Stimulated activated memory B cell treated with anti-CD40 and anti-IgM and Interleukin-4, amounts not matched to agents 10 μg/mL and 1 μg/mL and 100 μg/mL, for 72 hours (primary cell): ENCODE measurements at regions not wholly inside any gene's neighbourhood (a gene's known extent, or its start where the extent isn't known, plus 50 kb on each side); places are given as distances from the start of the nearest gene placed in this dataset.

Experiments used
- ATAC-seq: fragments of 150-1000 bp; cut with Tn5 transposase; 2 replicates; pipeline ENCODE4 v1.10.0; 2021
- H3K27ac Mint-ChIP-seq: one replicate; pipeline ENCODE4 v1.8.0; 2022; ENCODE audit warnings: mild to moderate bottlenecking, mixed read lengths
- H3K27me3 Mint-ChIP-seq: one replicate; pipeline ENCODE4 v1.8.0; 2022; ENCODE audit warnings: mixed read lengths
- H3K36me3 Mint-ChIP-seq: one replicate; pipeline ENCODE4 v1.8.0; 2022; ENCODE audit warnings: mixed read lengths
- H3K4me1 Mint-ChIP-seq: one replicate; pipeline ENCODE4 v1.8.0; 2022; ENCODE audit warnings: mixed read lengths
- H3K4me3 Mint-ChIP-seq: one replicate; pipeline ENCODE4 v1.8.0; 2022; ENCODE audit warnings: mild to moderate bottlenecking, moderate library complexity, mixed read lengths
- H3K9me3 Mint-ChIP-seq: one replicate; pipeline ENCODE4 v1.8.0; 2022; ENCODE audit warnings: mixed read lengths

GRCh38 chr4:171759274-171759673 is 53.9 kb upstream of the GALNTL6 start:
- no peaks in the 10 kb centered on the region for H3K4me1 Mint-ChIP-seq
- no peak overlapping the region for H3K27ac Mint-ChIP-seq
- no peak overlapping the region for H3K4me3 Mint-ChIP-seq
- H3K9me3 Mint-ChIP-seq: peaks cover 7% of the 10 kb centered on the region
- no peaks in the 10 kb centered on the region for H3K36me3 Mint-ChIP-seq
- H3K27me3 Mint-ChIP-seq: no peaks in the 10 kb centered on the region
- no peak for ATAC-seq

- Mint-ChIP-seq H3K36me3 (no peaks in the 10 kb centered on the region), H3K27me3 (no peaks in the 10 kb centered on the region), H3K4me3 (no peak overlapping the region), H3K9me3 (no peaks in the 10 kb centered on the region), H3K4me1 (no peaks in the 10 kb centered on the region), H3K27ac (no peak overlapping the region)
- ATAC-seq: no peak
Observed at GRCh38 chr4:171751538-171751937, 61.7 kb upstream of the GALNTL6 start.

- no peaks in the 10 kb centered on the region for H3K4me1 Mint-ChIP-seq
- no peak overlapping the region for H3K4me3 Mint-ChIP-seq
- no peaks in the 10 kb centered on the region for H3K9me3 Mint-ChIP-seq
- H3K27me3 Mint-ChIP-seq: peaks cover 3% of the 10 kb centered on the region
- H3K27ac Mint-ChIP-seq: no peak overlapping the region
- no peak for ATAC-seq
- no peaks in the 10 kb centered on the region for H3K36me3 Mint-ChIP-seq
Observed at GRCh38 chr4:171746418-171746817, 66.8 kb upstream of the GALNTL6 start.

- Mint-ChIP-seq H3K9me3 (no peaks in the 10 kb centered on the region), H3K4me1 (no peaks in the 10 kb centered on the region), H3K4me3 (no peak overlapping the region), H3K27me3 (peaks cover 9% of the 10 kb centered on the region), H3K27ac (no peak overlapping the region), H3K36me3 (no peaks in the 10 kb centered on the region)
- ATAC-seq: no peak
Observed at GRCh38 chr4:171742436-171742835, 70.8 kb upstream of the GALNTL6 start.

- Mint-ChIP-seq H3K27ac (no peak overlapping the region), H3K27me3 (peaks cover under 1% of the 10 kb centered on the region), H3K36me3 (peaks cover 5% of the 10 kb centered on the region), H3K4me1 (no peaks in the 10 kb centered on the region), H3K9me3 (peaks cover 16% of the 10 kb centered on the region), H3K4me3 (no peak overlapping the region)
- ATAC-seq: no peak
Observed at GRCh38 chr4:171727185-171727584, 86.0 kb upstream of the GALNTL6 start.

- peaks cover 5% of the 10 kb centered on the region for H3K36me3 Mint-ChIP-seq
- no peaks in the 10 kb centered on the region for H3K27me3 Mint-ChIP-seq
- H3K4me1 Mint-ChIP-seq: no peaks in the 10 kb centered on the region
- H3K27ac Mint-ChIP-seq: no peak overlapping the region
- H3K9me3 Mint-ChIP-seq: peaks cover 12% of the 10 kb centered on the region
- H3K4me3 Mint-ChIP-seq: no peak overlapping the region
- no peak for ATAC-seq
Observed at GRCh38 chr4:171721937-171722336, 91.3 kb upstream of the GALNTL6 start.

GRCh38 chr4:171719691-171720090 is 93.5 kb upstream of the GALNTL6 start:
- no peak overlapping the region for H3K4me3 Mint-ChIP-seq
- peaks cover 13% of the 10 kb centered on the region for H3K9me3 Mint-ChIP-seq
- no peaks in the 10 kb centered on the region for H3K27me3 Mint-ChIP-seq
- H3K4me1 Mint-ChIP-seq: no peaks in the 10 kb centered on the region
- no peak for ATAC-seq
- H3K36me3 Mint-ChIP-seq: peaks cover 5% of the 10 kb centered on the region
- H3K27ac Mint-ChIP-seq: no peak overlapping the region

- Mint-ChIP-seq H3K36me3 (no peaks in the 10 kb centered on the region), H3K4me3 (no peak overlapping the region), H3K27me3 (no peaks in the 10 kb centered on the region), H3K27ac (no peak overlapping the region), H3K4me1 (no peaks in the 10 kb centered on the region), H3K9me3 (peaks cover 15% of the 10 kb centered on the region)
- ATAC-seq: no peak
Observed at GRCh38 chr4:171718665-171719064, 94.5 kb upstream of the GALNTL6 start.

GRCh38 chr4:171718069-171718468 is 95.1 kb upstream of the GALNTL6 start:
- no peaks in the 10 kb centered on the region for H3K36me3 Mint-ChIP-seq
- H3K9me3 Mint-ChIP-seq: peaks cover 15% of the 10 kb centered on the region
- no peaks in the 10 kb centered on the region for H3K4me1 Mint-ChIP-seq
- no peak overlapping the region for H3K4me3 Mint-ChIP-seq
- ATAC-seq: no peak
- no peak overlapping the region for H3K27ac Mint-ChIP-seq
- no peaks in the 10 kb centered on the region for H3K27me3 Mint-ChIP-seq

GRCh38 chr4:171717231-171717741 is 95.9 kb upstream of the GALNTL6 start:
- no peak for ATAC-seq

GRCh38 chr4:171715973-171716372 is 97.2 kb upstream of the GALNTL6 start:
- H3K9me3 Mint-ChIP-seq: peaks cover 9% of the 10 kb centered on the region
- H3K36me3 Mint-ChIP-seq: no peaks in the 10 kb centered on the region
- H3K4me1 Mint-ChIP-seq: no peaks in the 10 kb centered on the region
- no peak overlapping the region for H3K4me3 Mint-ChIP-seq
- no peaks in the 10 kb centered on the region for H3K27me3 Mint-ChIP-seq
- no peak for ATAC-seq
- no peak overlapping the region for H3K27ac Mint-ChIP-seq

More at GRCh38 chr4:171717231-171717741, 95.9 kb upstream of the GALNTL6 start:
- Mint-ChIP-seq H3K27ac (no peak overlapping the region), H3K27me3 (no peaks in the 10 kb centered on the region), H3K4me1 (no peaks in the 10 kb centered on the region), H3K4me3 (no peak overlapping the region), H3K9me3 (peaks cover 14% of the 10 kb centered on the region), H3K36me3 (no peaks in the 10 kb centered on the region)

- Mint-ChIP-seq H3K36me3 (no peaks in the 10 kb centered on the region), H3K27me3 (no peaks in the 10 kb centered on the region)
Observed at GRCh38 chr4:171714791-171715454, 98.3 kb upstream of the GALNTL6 start.

GRCh38 chr4:171710743-171711142 is 102.5 kb upstream of the GALNTL6 start:
- no peaks in the 10 kb centered on the region for H3K27me3 Mint-ChIP-seq
- H3K36me3 Mint-ChIP-seq: no peaks in the 10 kb centered on the region
- no peak overlapping the region for H3K27ac Mint-ChIP-seq
- no peaks in the 10 kb centered on the region for H3K4me1 Mint-ChIP-seq
- ATAC-seq: no peak
- peaks cover 6% of the 10 kb centered on the region for H3K9me3 Mint-ChIP-seq
- H3K4me3 Mint-ChIP-seq: no peak overlapping the region

More at GRCh38 chr4:171714791-171715454, 98.3 kb upstream of the GALNTL6 start:
- H3K27ac Mint-ChIP-seq: no peak overlapping the region
- peak; percentile 48 for ATAC-seq
- no peak overlapping the region for H3K4me3 Mint-ChIP-seq
- H3K4me1 Mint-ChIP-seq: no peaks in the 10 kb centered on the region
- peaks cover 6% of the 10 kb centered on the region for H3K9me3 Mint-ChIP-seq

- Mint-ChIP-seq H3K4me3 (peak overlapping the region; percentile 26), H3K4me1 (peaks cover 17% of the 10 kb centered on the region), H3K36me3 (no peaks in the 10 kb centered on the region), H3K27me3 (no peaks in the 10 kb centered on the region), H3K9me3 (no peaks in the 10 kb centered on the region), H3K27ac (no peak overlapping the region)
- peak; percentile 95 for ATAC-seq
Observed at GRCh38 chr4:171676555-171677215, 136.5 kb upstream of the GALNTL6 start.

GRCh38 chr4:171674781-171675180 is 138.4 kb upstream of the GALNTL6 start:
- Mint-ChIP-seq H3K4me3 (no peak overlapping the region), H3K36me3 (no peaks in the 10 kb centered on the region), H3K27me3 (no peaks in the 10 kb centered on the region), H3K27ac (no peak overlapping the region), H3K4me1 (peaks cover 14% of the 10 kb centered on the region), H3K9me3 (no peaks in the 10 kb centered on the region)
- no peak for ATAC-seq

GRCh38 chr4:171668403-171668802 is 144.8 kb upstream of the GALNTL6 start:
- H3K4me3 Mint-ChIP-seq: no peak overlapping the region
- no peaks in the 10 kb centered on the region for H3K27me3 Mint-ChIP-seq
- no peak for ATAC-seq
- H3K9me3 Mint-ChIP-seq: no peaks in the 10 kb centered on the region
- no peaks in the 10 kb centered on the region for H3K36me3 Mint-ChIP-seq
- H3K4me1 Mint-ChIP-seq: no peaks in the 10 kb centered on the region
- H3K27ac Mint-ChIP-seq: no peak overlapping the region
